ENCODE measurements at regions not wholly inside any gene's neighbourhood (a gene's known extent, or its start where the extent isn't known, plus 50 kb on each side); places are given as distances from the start of the nearest gene placed in this dataset.

GRCh38 chr2:181352158-181352557, 105.0 kb upstream of the ITGA4 start:
- DNase-seq (no peak), ATAC-seq (no peak)
- H3K36me3 ChIP-seq = no peaks in the 10 kb centered on the region
- TF ChIP-seq CTCF (IDR thresholded peaks at IDR 0.05) = no peak
- H3K4me3 ChIP-seq = no peak overlapping the region
- no peaks in the 10 kb centered on the region for H3K4me1 ChIP-seq
- no peaks in the 10 kb centered on the region for H3K27me3 ChIP-seq
- no peaks in the 10 kb centered on the region for H3K9me3 ChIP-seq
- H3K27ac ChIP-seq = no peak overlapping the region
- intact Hi-C loops (cut with DNase I) = no loop called here

GRCh38 chr2:181354626-181355025, 102.6 kb upstream of the ITGA4 start:
- DNase-seq (no peak), ATAC-seq (peak; percentile 37)
- Histone ChIP-seq H3K36me3 (no peaks in the 10 kb centered on the region), H3K4me3 (no peak overlapping the region), H3K9me3 (no peaks in the 10 kb centered on the region), H3K27ac (no peak overlapping the region), H3K27me3 (no peaks in the 10 kb centered on the region), H3K4me1 (no peaks in the 10 kb centered on the region)
- intact Hi-C loops (cut with DNase I) = no loop called here
- no peak for TF ChIP-seq CTCF (IDR thresholded peaks at IDR 0.05)

- H3K9me3 ChIP-seq = no peaks in the 10 kb centered on the region
- DNase-seq (no peak), ATAC-seq (no peak)
- intact Hi-C loops (cut with DNase I) = no loop called here
- H3K4me1 ChIP-seq = no peaks in the 10 kb centered on the region
- H3K4me3 ChIP-seq = no peak overlapping the region
- H3K36me3 ChIP-seq = no peaks in the 10 kb centered on the region
- no peaks in the 10 kb centered on the region for H3K27me3 ChIP-seq
- TF ChIP-seq CTCF (IDR thresholded peaks at IDR 0.05) = no peak
- no peak overlapping the region for H3K27ac ChIP-seq
Observed at GRCh38 chr2:181356526-181357130, 100.6 kb upstream of the ITGA4 start.

- intact Hi-C loops (cut with DNase I) = no loop called here
- no peak for TF ChIP-seq CTCF (IDR thresholded peaks at IDR 0.05)
- H3K27ac ChIP-seq = no peak overlapping the region
Observed at GRCh38 chr2:181357979-181358378, 99.2 kb upstream of the ITGA4 start.

GRCh38 chr2:181362561-181362960, 94.6 kb upstream of the ITGA4 start:
- no peak overlapping the region for H3K27ac ChIP-seq
- no peaks in the 10 kb centered on the region for H3K9me3 ChIP-seq
- no peaks in the 10 kb centered on the region for H3K27me3 ChIP-seq
- DNase-seq = no peak
- no peak for ATAC-seq
- intact Hi-C loops (cut with DNase I) = no loop called here
- no peak overlapping the region for H3K4me3 ChIP-seq
- TF ChIP-seq CTCF (IDR thresholded peaks at IDR 0.05) = no peak
- no peaks in the 10 kb centered on the region for H3K4me1 ChIP-seq
- no peaks in the 10 kb centered on the region for H3K36me3 ChIP-seq

More at GRCh38 chr2:181357979-181358378, 99.2 kb upstream of the ITGA4 start:
- no peaks in the 10 kb centered on the region for H3K27me3 ChIP-seq
- H3K9me3 ChIP-seq = no peaks in the 10 kb centered on the region
- DNase-seq = no peak
- ATAC-seq = no peak
- H3K36me3 ChIP-seq = no peaks in the 10 kb centered on the region
- no peak overlapping the region for H3K4me3 ChIP-seq
- no peaks in the 10 kb centered on the region for H3K4me1 ChIP-seq

GRCh38 chr2:181363164-181363563, 94.0 kb upstream of the ITGA4 start:
- Histone ChIP-seq H3K27ac (no peak overlapping the region), H3K36me3 (no peaks in the 10 kb centered on the region), H3K4me3 (no peak overlapping the region), H3K4me1 (no peaks in the 10 kb centered on the region), H3K9me3 (no peaks in the 10 kb centered on the region), H3K27me3 (no peaks in the 10 kb centered on the region)
- no peak for TF ChIP-seq CTCF (IDR thresholded peaks at IDR 0.05)
- intact Hi-C loops (cut with DNase I) = no loop called here
- ATAC-seq = no peak
- DNase-seq = no peak

All from upper lobe of right lung (tissue), 1 donor.